ENCODE measurements at regions not wholly inside any gene's neighbourhood (a gene's known extent, or its start where the extent isn't known, plus 50 kb on each side); places are given as distances from the start of the nearest gene placed in this dataset.

- no peak for DNase-seq
Measured at GRCh38 chr12:13839365-13840336, 141.8 kb downstream of the GRIN2B start.

- DNase-seq, result no peak
Measured at GRCh38 chr12:13836099-13836498, 145.3 kb downstream of the GRIN2B start.

GRCh38 chr12:13835652-13836051, 145.8 kb downstream of the GRIN2B start:
- DNase-seq, result no peak

- DNase-seq, result no peak
Measured at GRCh38 chr12:13834241-13834640, 147.2 kb downstream of the GRIN2B start.

- no peak for DNase-seq
Measured at GRCh38 chr12:13817131-13817530, 164.3 kb downstream of the GRIN2B start.

GRCh38 chr12:13816394-13816793, 165.0 kb downstream of the GRIN2B start:
- no peak for DNase-seq

GRCh38 chr12:13812168-13812567, 169.2 kb downstream of the GRIN2B start:
- no peak for DNase-seq

- no peak for DNase-seq
Measured at GRCh38 chr12:13811061-13811460, 170.3 kb downstream of the GRIN2B start.

- no peak for DNase-seq
Measured at GRCh38 chr12:13805041-13805440, 176.4 kb downstream of the GRIN2B start.

GRCh38 chr12:13801543-13801942, 179.9 kb downstream of the GRIN2B start:
- no peak for DNase-seq

- no peak for DNase-seq
Measured at GRCh38 chr12:13799574-13799973, 181.8 kb downstream of the GRIN2B start.

- DNase-seq, result no peak
Measured at GRCh38 chr12:13798162-13798561, 183.2 kb downstream of the GRIN2B start.

GRCh38 chr12:13794706-13795105, 186.7 kb downstream of the GRIN2B start:
- no peak for DNase-seq

GRCh38 chr12:13790317-13790716, 191.1 kb downstream of the GRIN2B start:
- DNase-seq, result no peak

- no peak for DNase-seq
Measured at GRCh38 chr12:13788626-13789025, 192.8 kb downstream of the GRIN2B start.

GRCh38 chr12:13786646-13787045, 194.8 kb downstream of the GRIN2B start:
- DNase-seq, result no peak

GRCh38 chr12:13784504-13784903, 196.9 kb downstream of the GRIN2B start:
- no peak for DNase-seq

GRCh38 chr12:13780453-13780852, 200.9 kb downstream of the GRIN2B start:
- no peak for DNase-seq

GRCh38 chr12:13777374-13777773, 204.0 kb downstream of the GRIN2B start:
- DNase-seq, result no peak

- DNase-seq, result no peak
Measured at GRCh38 chr12:13772264-13772663, 209.1 kb downstream of the GRIN2B start.

GRCh38 chr12:13770576-13770975, 210.8 kb downstream of the GRIN2B start:
- no peak for DNase-seq

GRCh38 chr12:13769966-13770365, 211.4 kb downstream of the GRIN2B start:
- no peak for DNase-seq

- no peak for DNase-seq
Measured at GRCh38 chr12:13769273-13769672, 212.1 kb downstream of the GRIN2B start.

- no peak for DNase-seq
Measured at GRCh38 chr12:13764748-13765147, 216.7 kb downstream of the GRIN2B start.

- no peak for DNase-seq
Measured at GRCh38 chr12:13749389-13749788, 232.0 kb downstream of the GRIN2B start.
